Neuronal stem cell (in vitro differentiated cells): ENCODE measurements at regions not wholly inside any gene's neighbourhood (a gene's known extent, or its start where the extent isn't known, plus 50 kb on each side); places are given as distances from the start of the nearest gene placed in this dataset.

ENCODE experiments used
- DNase-seq: peaks from one replicate; pipeline ENCODE4 v3.0.0-alpha.2; 2013; ENCODE audit warnings: low spot score
- H2AFZ ChIP-seq: one replicate; pipeline ENCODE4 v1.6.1; 2013; ENCODE audit warnings: mild to moderate bottlenecking, low read length, inconsistent platforms
- H2AK5ac ChIP-seq: 2 replicates; pipeline ENCODE4 v1.6.1; 2013; ENCODE audit warnings: low read depth, mild to moderate bottlenecking, inconsistent platforms, low read length, moderate library complexity, mixed read lengths
- H2BK120ac ChIP-seq: 2 replicates; pipeline ENCODE4 v1.6.1; 2013; ENCODE audit warnings: low read depth, mild to moderate bottlenecking, inconsistent platforms, low read length, moderate library complexity, mixed read lengths
- H2BK12ac ChIP-seq: one replicate; pipeline ENCODE4 v1.6.1; 2013; ENCODE audit warnings: low read length, inconsistent platforms
- H2BK15ac ChIP-seq: 2 replicates; pipeline ENCODE4 v1.6.1; 2013; ENCODE audit warnings: mild to moderate bottlenecking, low read length, inconsistent platforms, mixed read lengths
- H2BK5ac ChIP-seq: one replicate; pipeline ENCODE4 v1.6.1; 2013; ENCODE audit warnings: inconsistent platforms, mild to moderate bottlenecking, low read length, moderate library complexity
- H3K14ac ChIP-seq: one replicate; pipeline ENCODE4 v1.6.1; 2013; ENCODE audit warnings: low read length, inconsistent platforms
- H3K18ac ChIP-seq: 2 replicates; pipeline ENCODE4 v1.6.1; 2013; ENCODE audit warnings: low read length, inconsistent platforms
- H3K23ac ChIP-seq: 2 replicates; pipeline ENCODE4 v1.6.1; 2013; ENCODE audit warnings: low read depth, mild to moderate bottlenecking, mixed read lengths, low read length, inconsistent platforms; ENCODE audit not compliant: poor library complexity
- H3K27ac ChIP-seq: replicated peaks from 3 replicates; pipeline ENCODE4 v1.5.1; 2013; ENCODE audit warnings: low read length, inconsistent platforms
- H3K27me3 ChIP-seq, 3 experiments: 2 replicates each; pipeline ENCODE4 v1.6.1; 2013; ENCODE audit warnings: low read length in 3 of 3, mild to moderate bottlenecking in 2 of 3, inconsistent platforms in 1 of 3, low read depth in 1 of 3, mixed read lengths in 1 of 3, moderate library complexity in 1 of 3; ENCODE audit not compliant: control insufficient read depth in 3 of 3, insufficient read depth in 3 of 3
- H3K36me3 ChIP-seq, 2 donors: replicated peaks in 1 of 2; 2 replicates each; pipeline ENCODE4 v1.6.1; 2013; ENCODE audit warnings: low read length in 2 of 2; ENCODE audit not compliant: control insufficient read depth in 2 of 2, insufficient read depth in 2 of 2
- H3K4ac ChIP-seq: 2 replicates; pipeline ENCODE4 v1.6.1; 2013; ENCODE audit warnings: inconsistent platforms, mild to moderate bottlenecking, low read length, moderate library complexity
- H3K4me1 ChIP-seq, 2 donors: 1 replicate in 1 of 2; 2 replicates in 1 of 2; pipeline ENCODE4 v1.6.1; 2013; ENCODE audit warnings: low read length in 2 of 2, low read depth in 1 of 2; ENCODE audit not compliant: control insufficient read depth in 2 of 2, insufficient read depth in 1 of 2
- H3K4me2 ChIP-seq: one replicate; pipeline ENCODE4 v1.6.1; 2013; ENCODE audit warnings: mild to moderate bottlenecking, low read length, inconsistent platforms; ENCODE audit not compliant: insufficient read depth, poor library complexity, severe bottlenecking
- H3K4me3 ChIP-seq, 2 donors: 2 replicates each; pipeline ENCODE4 v1.5.1; 2013; ENCODE audit warnings: low read length in 2 of 2, mild to moderate bottlenecking in 2 of 2, inconsistent platforms in 1 of 2, moderate library complexity in 1 of 2
- H3K79me1 ChIP-seq: one replicate; pipeline ENCODE4 v1.6.1; 2013; ENCODE audit warnings: low read depth, mild to moderate bottlenecking, inconsistent platforms, low read length, moderate library complexity
- H3K9ac ChIP-seq: one replicate; pipeline ENCODE4 v1.6.1; 2013; ENCODE audit warnings: mild to moderate bottlenecking, low read depth, low read length, inconsistent platforms; ENCODE audit not compliant: poor library complexity
- H3K9me3 ChIP-seq, 2 donors: replicated peaks in 1 of 2; 2 replicates each; pipeline versions ENCODE3 to v1.6.1; 2013; ENCODE audit warnings: low read length in 2 of 2, mild to moderate bottlenecking in 2 of 2, inconsistent platforms in 1 of 2, low read depth in 1 of 2, mixed read lengths in 1 of 2, moderate library complexity in 1 of 2; ENCODE audit not compliant: control insufficient read depth in 2 of 2, insufficient read depth in 1 of 2
- H4K8ac ChIP-seq: one replicate; pipeline ENCODE4 v1.6.1; 2013; ENCODE audit warnings: low read depth, mild to moderate bottlenecking, inconsistent platforms, low read length, moderate library complexity
- H4K91ac ChIP-seq: one replicate; pipeline ENCODE4 v1.6.1; 2013; ENCODE audit warnings: low read length, low read depth, mild to moderate bottlenecking, inconsistent platforms; ENCODE audit not compliant: poor library complexity
- WGBS, 2 donors: extraction: QIAGEN DNeasy Blood & Tissue Kit; methylation state at CpG; one replicate each; pipeline ENCODE4 v1.1.7; 2013; ENCODE audit warnings: missing lambda C conversion rate in 2 of 2, mixed read lengths in 1 of 2; ENCODE audit not compliant: insufficient read length in 2 of 2, insufficient replicate concordance in 1 of 2; ENCODE audit errors: extremely low coverage in 2 of 2; 5-methylcytosine and 5-hydroxymethylcytosine counted together

- Histone ChIP-seq H3K4me3 (no peak overlapping the region), H3K18ac (no peak overlapping the region), H3K9me3 (no peaks in the 10 kb centered on the region), H4K8ac (no peak overlapping the region), H3K4me1 (peaks cover 15 to 29% of the 10 kb centered on the region in 2 donors), H3K36me3 (no peaks in the 10 kb centered on the region), H2BK5ac (no peak overlapping the region), H3K79me1 (no peaks in the 10 kb centered on the region), H3K27me3 (no peaks in the 10 kb centered on the region), H3K14ac (no peak overlapping the region), H3K9ac (no peak overlapping the region), H3K23ac (no peak overlapping the region), H2BK12ac (no peak overlapping the region), H2BK120ac (no peak overlapping the region), H4K91ac (no peak overlapping the region), H3K4ac (no peak overlapping the region), H3K4me2 (no peak overlapping the region), H3K27ac (no peak overlapping the region), H2AK5ac (no peak overlapping the region), H2BK15ac (no peak overlapping the region), H2AFZ (no peak overlapping the region)
- no peak for DNase-seq
- no CpG with 5 or more reads among the region's 2 CpGs for WGBS, 2 donors
Observed at GRCh38 chr2:104786821-104787220, 67.1 kb upstream of the POU3F3 start.

GRCh38 chr2:104787298-104788065 lies 66.4 kb upstream of the POU3F3 start:
- Histone ChIP-seq H3K14ac (no peak overlapping the region), H2BK120ac (no peak overlapping the region), H3K4me1 (peaks cover 15 to 31% of the 10 kb centered on the region in 2 donors), H3K27me3 (no peaks in the 10 kb centered on the region), H4K91ac (no peak overlapping the region), H3K27ac (no peak overlapping the region), H2BK5ac (no peak overlapping the region), H4K8ac (no peak overlapping the region), H2AK5ac (no peak overlapping the region), H3K23ac (no peak overlapping the region), H3K36me3 (no peaks in the 10 kb centered on the region), H2BK15ac (peak overlapping the region; percentile 75), H3K79me1 (no peaks in the 10 kb centered on the region), H2AFZ (no peak overlapping the region), H3K4ac (no peak overlapping the region), H3K18ac (peak overlapping the region; percentile 32), H3K9me3 (no peaks in the 10 kb centered on the region), H3K9ac (no peak overlapping the region), H3K4me3 (no peak overlapping the region), H2BK12ac (no peak overlapping the region), H3K4me2 (no peak overlapping the region)
- no peak for DNase-seq
- no CpG with 5 or more reads among the region's 8 CpGs for WGBS, 2 donors

- no CpG with 5 or more reads among the region's 16 CpGs for WGBS, 2 donors
- no peak overlapping the region for H2AK5ac ChIP-seq
- H2AFZ ChIP-seq = peak overlapping the region; percentile 58
- no peak overlapping the region for H2BK5ac ChIP-seq
- DNase-seq = peak; percentile 63
- H3K36me3 ChIP-seq = no peaks in the 10 kb centered on the region
- no peak overlapping the region for H3K18ac ChIP-seq
- no peak overlapping the region for H4K91ac ChIP-seq
- peak overlapping the region; percentile 40 for H3K27ac ChIP-seq
- H3K9ac ChIP-seq = no peak overlapping the region
- H3K4ac ChIP-seq = no peak overlapping the region
- no peak overlapping the region for H2BK15ac ChIP-seq
- H3K14ac ChIP-seq = no peak overlapping the region
- no peaks in the 10 kb centered on the region for H3K27me3 ChIP-seq
- peaks cover 15 to 31% of the 10 kb centered on the region in 2 donors for H3K4me1 ChIP-seq
- peak overlapping the region in 1 of 2 donors; percentile 25 for H3K4me3 ChIP-seq
- no peaks in the 10 kb centered on the region for H3K79me1 ChIP-seq
- no peak overlapping the region for H2BK12ac ChIP-seq
- no peak overlapping the region for H3K23ac ChIP-seq
- peak overlapping the region; percentile 29 for H3K4me2 ChIP-seq
- no peak overlapping the region for H2BK120ac ChIP-seq
- no peak overlapping the region for H4K8ac ChIP-seq
- H3K9me3 ChIP-seq = no peaks in the 10 kb centered on the region
Observed at GRCh38 chr2:104788742-104789455, 65.0 kb upstream of the POU3F3 start.

DNA sequence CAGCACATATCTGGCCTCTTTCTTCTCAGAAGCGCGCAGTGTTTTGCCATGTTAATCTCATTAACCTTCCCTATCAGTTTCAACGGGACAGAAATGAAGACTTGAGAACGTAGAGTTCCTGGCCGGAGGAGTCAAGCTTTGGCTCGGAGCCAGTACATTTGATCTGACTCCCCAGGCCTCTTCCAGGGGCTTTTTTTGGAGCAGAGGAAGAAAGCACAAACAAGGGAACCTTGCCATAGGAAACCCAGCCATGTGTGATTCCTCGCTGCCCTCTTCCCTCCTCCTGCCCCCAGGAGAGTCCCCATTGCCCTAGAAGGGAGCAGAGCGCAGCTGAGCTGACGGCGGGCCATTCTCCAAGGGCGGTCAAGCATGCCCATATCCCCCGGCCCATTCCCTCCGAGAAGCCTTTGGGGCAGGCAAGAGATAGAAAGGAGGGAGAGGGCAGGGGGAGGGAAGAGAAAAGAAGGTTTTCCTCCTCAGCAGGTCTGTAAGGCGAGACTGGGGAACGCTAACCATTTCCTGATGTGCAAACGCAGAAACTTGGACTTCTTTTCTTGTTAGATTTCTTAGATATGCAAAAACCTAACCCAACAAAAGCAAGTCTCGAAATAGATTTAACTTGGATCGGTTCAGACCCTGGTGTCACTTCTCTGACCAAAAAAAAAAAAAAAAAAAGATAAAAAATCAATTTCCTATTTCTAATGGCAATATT lies 63.7 kb upstream of the POU3F3 start:
- Histone ChIP-seq H4K8ac (no peak overlapping the region), H3K18ac (no peak overlapping the region), H3K14ac (no peak overlapping the region), H2BK5ac (no peak overlapping the region), H3K4ac (no peak overlapping the region), H2AFZ (peak overlapping the region; percentile 66), H2BK12ac (no peak overlapping the region), H2BK120ac (no peak overlapping the region), H2AK5ac (no peak overlapping the region), H3K27me3 (no peaks in the 10 kb centered on the region), H3K9ac (no peak overlapping the region), H4K91ac (no peak overlapping the region), H3K27ac (peak overlapping the region; percentile 84), H3K79me1 (no peaks in the 10 kb centered on the region), H3K4me3 (peak overlapping the region in 1 of 2 donors; percentile 16), H2BK15ac (no peak overlapping the region), H3K4me1 (peaks cover 15 to 31% of the 10 kb centered on the region in 2 donors), H3K9me3 (no peaks in the 10 kb centered on the region), H3K4me2 (peak overlapping the region; percentile 32), H3K36me3 (no peaks in the 10 kb centered on the region), H3K23ac (no peak overlapping the region)
- peak; percentile 73 for DNase-seq
- WGBS, 2 donors = no CpG with 5 or more reads among the region's 18 CpGs
